Hepatocyte (in vitro differentiated cells): ENCODE measurements at regions not wholly inside any gene's neighbourhood (a gene's known extent, or its start where the extent isn't known, plus 50 kb on each side); places are given as distances from the start of the nearest gene placed in this dataset.

Source experiments
- EZH2 ChIP-seq: fragments of 200-600 bp; sonication (generic); IDR thresholded peaks from 2 replicates; pipeline ENCODE4 v1.6.1; 2016; ENCODE audit warnings: antibody characterized with exemption, mild to moderate bottlenecking, borderline replicate concordance
- TF ChIP-seq, protein P1 (sequence below): fragments of 200-600 bp; sonication (generic); IDR thresholded peaks from 2 replicates; pipeline ENCODE4 v1.5.1; 2016; ENCODE audit warnings: antibody characterized with exemption, mild to moderate bottlenecking; ENCODE audit not compliant: poor library complexity

DNA sequence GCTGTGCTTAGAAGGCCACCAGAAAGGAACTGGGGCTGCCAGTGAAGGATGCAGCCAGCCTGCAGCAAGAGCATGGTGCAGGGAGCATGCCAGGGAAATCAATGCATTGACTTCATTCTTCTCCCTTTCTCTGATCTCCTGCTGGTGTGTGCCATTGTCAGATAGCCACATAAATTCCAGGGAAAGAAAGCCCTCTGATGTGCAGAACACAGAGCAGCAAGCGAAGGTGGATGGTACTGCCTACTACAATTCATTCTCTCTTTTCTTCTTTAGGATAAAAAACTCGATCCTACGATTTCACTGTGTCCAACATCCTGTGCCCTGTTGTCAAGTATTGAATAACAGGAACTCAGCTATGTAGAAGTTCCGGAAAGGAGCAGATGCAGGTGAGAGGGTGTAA, 446.7 kb upstream of the TMEM132C start:
- TF ChIP-seq, protein P1, sequence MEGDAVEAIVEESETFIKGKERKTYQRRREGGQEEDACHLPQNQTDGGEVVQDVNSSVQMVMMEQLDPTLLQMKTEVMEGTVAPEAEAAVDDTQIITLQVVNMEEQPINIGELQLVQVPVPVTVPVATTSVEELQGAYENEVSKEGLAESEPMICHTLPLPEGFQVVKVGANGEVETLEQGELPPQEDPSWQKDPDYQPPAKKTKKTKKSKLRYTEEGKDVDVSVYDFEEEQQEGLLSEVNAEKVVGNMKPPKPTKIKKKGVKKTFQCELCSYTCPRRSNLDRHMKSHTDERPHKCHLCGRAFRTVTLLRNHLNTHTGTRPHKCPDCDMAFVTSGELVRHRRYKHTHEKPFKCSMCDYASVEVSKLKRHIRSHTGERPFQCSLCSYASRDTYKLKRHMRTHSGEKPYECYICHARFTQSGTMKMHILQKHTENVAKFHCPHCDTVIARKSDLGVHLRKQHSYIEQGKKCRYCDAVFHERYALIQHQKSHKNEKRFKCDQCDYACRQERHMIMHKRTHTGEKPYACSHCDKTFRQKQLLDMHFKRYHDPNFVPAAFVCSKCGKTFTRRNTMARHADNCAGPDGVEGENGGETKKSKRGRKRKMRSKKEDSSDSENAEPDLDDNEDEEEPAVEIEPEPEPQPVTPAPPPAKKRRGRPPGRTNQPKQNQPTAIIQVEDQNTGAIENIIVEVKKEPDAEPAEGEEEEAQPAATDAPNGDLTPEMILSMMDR, result no peak
- TF ChIP-seq EZH2, result no peak
